SK-N-SH (cell line): ENCODE measurements at regions not wholly inside any gene's neighbourhood (a gene's known extent, or its start where the extent isn't known, plus 50 kb on each side); places are given as distances from the start of the nearest gene placed in this dataset.

Experiments
- CTCF ChIP-seq: fragments of 200-600 bp; sonication (generic); IDR thresholded peaks from 2 replicates; pipeline ENCODE4 v1.6.1; 2017; ENCODE audit warnings: antibody characterized with exemption, mild to moderate bottlenecking, moderate library complexity
- POLR2AphosphoS5 ChIP-seq: IDR thresholded peaks from 2 replicates; pipeline ENCODE4 v1.6.1; 2012; ENCODE audit warnings: low read depth, low read length
- RAD21 ChIP-seq: IDR thresholded peaks from 2 replicates; pipeline ENCODE4 v1.6.1; 2012; ENCODE audit warnings: mild to moderate bottlenecking, low read length
- RFX5 ChIP-seq: IDR thresholded peaks from 2 replicates; pipeline ENCODE4 v1.6.1; 2012; ENCODE audit warnings: mild to moderate bottlenecking, improper control_type of control experiment, low read length
- RXRA ChIP-seq: IDR thresholded peaks from 2 replicates; pipeline ENCODE4 v1.4.0; 2012; ENCODE audit warnings: low read depth, mild to moderate bottlenecking, borderline replicate concordance
- USF2 ChIP-seq: fragments of 150-350 bp; IDR thresholded peaks from 2 replicates; pipeline ENCODE4 v1.6.1; 2017; ENCODE audit warnings: antibody characterized with exemption, low read length, low read depth, borderline replicate concordance

- TF ChIP-seq RFX5 (no peak), CTCF (no peak), RAD21 (no peak), USF2 (no peak), POLR2AphosphoS5 (no peak), RXRA (no peak)
Measured at GRCh38 chr4:105074097-105074496, 72.6 kb upstream of the TET2 start.
